NCI-H2029 (cell line): ENCODE measurements at regions not wholly inside any gene's neighbourhood (a gene's known extent, or its start where the extent isn't known, plus 50 kb on each side); places are given as distances from the start of the nearest gene placed in this dataset.

Experiments used
- DNase-seq: peaks from one replicate; lab custom pipeline; 2025; lab: John Stamatoyannopoulos, UW

GRCh38 chr5:164688437-164688836, 1183.0 kb downstream of the MAT2B start:
- DNase-seq, result no peak

GRCh38 chr5:164708831-164709230, 1203.4 kb downstream of the MAT2B start:
- no peak for DNase-seq

GRCh38 chr5:164713682-164714081, 1208.3 kb downstream of the MAT2B start:
- no peak for DNase-seq

- no peak for DNase-seq
These were observed 1215.7 kb downstream of the MAT2B start for GRCh38 chr5:164721116-164721515.

- DNase-seq, result no peak
These were observed 1216.2 kb downstream of the MAT2B start for GRCh38 chr5:164721656-164722055.

- DNase-seq, result no peak
These were observed 1217.3 kb downstream of the MAT2B start for GRCh38 chr5:164722702-164723101.

GRCh38 chr5:164727012-164727411, 1221.6 kb downstream of the MAT2B start:
- DNase-seq, result no peak

GRCh38 chr5:164728733-164729132, 1223.3 kb downstream of the MAT2B start:
- DNase-seq, result no peak

GRCh38 chr5:164735334-164735733, 1229.9 kb downstream of the MAT2B start:
- DNase-seq, result no peak

GRCh38 chr5:164741376-164741775, 1236.0 kb downstream of the MAT2B start:
- no peak for DNase-seq

- no peak for DNase-seq
These were observed 1236.6 kb downstream of the MAT2B start for GRCh38 chr5:164742025-164742424.

GRCh38 chr5:164746723-164747122, 1241.3 kb downstream of the MAT2B start:
- DNase-seq, result no peak

GRCh38 chr5:164747371-164747770, 1242.0 kb downstream of the MAT2B start:
- DNase-seq, result no peak

GRCh38 chr5:164748861-164749260, 1243.4 kb downstream of the MAT2B start:
- DNase-seq, result no peak

- no peak for DNase-seq
These were observed 1248.0 kb downstream of the MAT2B start for GRCh38 chr5:164753434-164753833.

GRCh38 chr5:164763206-164763605, 1257.8 kb downstream of the MAT2B start:
- no peak for DNase-seq

- DNase-seq, result no peak
These were observed 1266.7 kb downstream of the MAT2B start for GRCh38 chr5:164772122-164772521.

- no peak for DNase-seq
These were observed 1278.8 kb downstream of the MAT2B start for GRCh38 chr5:164784230-164784629.

GRCh38 chr5:164798110-164798509, 1292.7 kb downstream of the MAT2B start:
- no peak for DNase-seq

- no peak for DNase-seq
These were observed 1294.0 kb downstream of the MAT2B start for GRCh38 chr5:164799391-164799790.

GRCh38 chr5:164801910-164802309, 1296.5 kb downstream of the MAT2B start:
- DNase-seq, result no peak

GRCh38 chr5:164809821-164810220, 1304.4 kb downstream of the MAT2B start:
- DNase-seq, result no peak

- DNase-seq, result no peak
These were observed 1313.0 kb downstream of the MAT2B start for GRCh38 chr5:164818445-164818844.

GRCh38 chr5:164824671-164825070, 1319.3 kb downstream of the MAT2B start:
- DNase-seq, result no peak

GRCh38 chr5:164832516-164832915, 1327.1 kb downstream of the MAT2B start:
- DNase-seq, result no peak
